PC-9 (cell line): ENCODE measurements at regions not wholly inside any gene's neighbourhood (a gene's known extent, or its start where the extent isn't known, plus 50 kb on each side); places are given as distances from the start of the nearest gene placed in this dataset.

ENCODE experiments used
- BruUV-seq: library from RNA; stranded (reverse); fragments of 400-500 nt; replicated peaks from 2 replicates; lab custom pipeline; 2021; lab: Mats Ljungman, UMichigan
- CTCF ChIA-PET: fragments of 300-600 bp; sonication (Branson Sonifier 250); formaldehyde crosslinking; loops from one replicate; lab custom pipeline; 2022; ENCODE audit warnings: antibody characterized with exemption; lab: Charles Lee
- POLR2A ChIA-PET: fragments of 300-600 bp; sonication (Branson Sonifier 250); formaldehyde crosslinking; loops from one replicate; lab custom pipeline; 2022; ENCODE audit warnings: antibody characterized with exemption; ENCODE audit not compliant: unreplicated experiment; lab: Charles Lee
- DNase-seq, 2 experiments: peaks; one replicate each; pipeline versions ENCODE4 v3.0.0 to v3.0.0-alpha.2; 2015 to 2022; ENCODE audit warnings: mixed read lengths in 1 of 2
- H2AFZ ChIP-seq: fragments of 200-600 bp; sonication (generic); 2 replicates; pipeline ENCODE4 v1.8.1; 2017; ENCODE audit warnings: antibody characterized with exemption
- H3F3A ChIP-seq: fragments of 200-600 bp; sonication (generic); 2 replicates; pipeline ENCODE4 v1.8.1; 2017; ENCODE audit warnings: antibody characterized with exemption, mild to moderate bottlenecking, low read depth; ENCODE audit not compliant: insufficient read depth
- H3K27ac ChIP-seq: fragments of 200-600 bp; sonication (generic); 2 replicates; pipeline ENCODE4 v1.6.1; 2016; ENCODE audit warnings: mixed run types
- H3K27me3 ChIP-seq: fragments of 200-600 bp; sonication (generic); 2 replicates; pipeline ENCODE4 v1.6.1; 2016; ENCODE audit warnings: low read depth, mixed run types; ENCODE audit not compliant: insufficient read depth
- H3K36me3 ChIP-seq: fragments of 200-600 bp; sonication (generic); 2 replicates; pipeline ENCODE4 v1.6.1; 2016; ENCODE audit warnings: low read depth, mixed run types
- H3K4me1 ChIP-seq: fragments of 200-600 bp; sonication (generic); replicated peaks from 2 replicates; pipeline ENCODE4 v1.6.1; 2016; ENCODE audit warnings: mixed run types; ENCODE audit not compliant: insufficient read depth
- H3K4me2 ChIP-seq: fragments of 200-600 bp; sonication (generic); 2 replicates; pipeline ENCODE4 v1.6.1; 2017; ENCODE audit warnings: mixed run types
- H3K4me3 ChIP-seq: fragments of 200-600 bp; sonication (generic); 2 replicates; pipeline ENCODE4 v1.6.1; 2016; ENCODE audit warnings: mixed run types
- H3K79me2 ChIP-seq: fragments of 200-600 bp; sonication (generic); 2 replicates; pipeline ENCODE4 v1.6.1; 2017; ENCODE audit warnings: low read depth, mixed run types
- H3K9me2 ChIP-seq: fragments of 200-600 bp; sonication (generic); 2 replicates; pipeline ENCODE4 v1.8.1; 2017; ENCODE audit warnings: mild to moderate bottlenecking; ENCODE audit not compliant: insufficient read depth
- H3K9me3 ChIP-seq: fragments of 200-600 bp; sonication (generic); 2 replicates; pipeline ENCODE4 v1.8.1; 2016; ENCODE audit warnings: low read depth; ENCODE audit not compliant: insufficient read depth
- H4K20me1 ChIP-seq: fragments of 200-600 bp; sonication (generic); 2 replicates; pipeline ENCODE4 v1.8.1; 2017; ENCODE audit not compliant: insufficient read depth
- EZH2 ChIP-seq: fragments of 200-600 bp; sonication (generic); IDR thresholded peaks from 2 replicates; pipeline ENCODE4 v1.8.0; 2017; ENCODE audit warnings: antibody characterized with exemption, low read depth
- intact Hi-C: fragments of 100-400 bp; cut with micrococcal nuclease; formaldehyde crosslinking; loops from one replicate; pipeline ENCODE4 v1.10.0; 2022; ENCODE audit not compliant: unreplicated experiment
- TF ChIP-seq, protein P1 (sequence below): fragments of 200-600 bp; sonication (generic); conservative IDR thresholded peaks from 2 replicates; pipeline ENCODE4 v1.6.1; 2017; ENCODE audit warnings: mixed run types, antibody characterized with exemption, mild to moderate bottlenecking, moderate library complexity

DNA sequence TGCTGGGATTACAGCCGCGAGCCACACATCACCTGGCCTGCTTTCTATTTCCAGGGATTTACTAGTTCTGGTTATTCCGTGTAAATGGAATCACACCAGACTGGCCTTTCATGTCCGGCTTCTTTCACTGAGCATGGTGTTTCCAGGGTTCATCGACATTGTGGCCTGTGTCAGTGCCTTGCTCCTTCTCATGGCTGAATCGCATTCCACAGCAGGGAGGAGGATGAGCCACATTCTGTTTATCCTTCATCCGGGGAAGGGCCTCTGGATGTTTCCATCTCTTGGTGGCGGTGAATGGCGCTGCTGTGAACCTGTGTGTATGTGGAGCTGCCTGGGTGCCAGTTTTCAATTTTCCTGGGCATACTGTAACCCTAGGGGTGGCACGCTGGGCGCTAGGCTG is 58.7 kb upstream of the RNU6ATAC start:
- no peaks in the 10 kb centered on the region for H3K36me3 ChIP-seq
- no TSS peak for BruUV-seq
- no peaks in the 10 kb centered on the region for H3F3A ChIP-seq
- no peak for DNase-seq
- intact Hi-C loops: no loop called here
- peaks cover 47% of the 10 kb centered on the region for H3K27me3 ChIP-seq
- POLR2A ChIA-PET: interaction anchor here (0.7 kb wide), 1 partner anchor 19 kb away, joined by 4 read pairs; no protein-coding TSS in a partner anchor
- no peak overlapping the region for H3K4me3 ChIP-seq
- TF ChIP-seq, protein P1, sequence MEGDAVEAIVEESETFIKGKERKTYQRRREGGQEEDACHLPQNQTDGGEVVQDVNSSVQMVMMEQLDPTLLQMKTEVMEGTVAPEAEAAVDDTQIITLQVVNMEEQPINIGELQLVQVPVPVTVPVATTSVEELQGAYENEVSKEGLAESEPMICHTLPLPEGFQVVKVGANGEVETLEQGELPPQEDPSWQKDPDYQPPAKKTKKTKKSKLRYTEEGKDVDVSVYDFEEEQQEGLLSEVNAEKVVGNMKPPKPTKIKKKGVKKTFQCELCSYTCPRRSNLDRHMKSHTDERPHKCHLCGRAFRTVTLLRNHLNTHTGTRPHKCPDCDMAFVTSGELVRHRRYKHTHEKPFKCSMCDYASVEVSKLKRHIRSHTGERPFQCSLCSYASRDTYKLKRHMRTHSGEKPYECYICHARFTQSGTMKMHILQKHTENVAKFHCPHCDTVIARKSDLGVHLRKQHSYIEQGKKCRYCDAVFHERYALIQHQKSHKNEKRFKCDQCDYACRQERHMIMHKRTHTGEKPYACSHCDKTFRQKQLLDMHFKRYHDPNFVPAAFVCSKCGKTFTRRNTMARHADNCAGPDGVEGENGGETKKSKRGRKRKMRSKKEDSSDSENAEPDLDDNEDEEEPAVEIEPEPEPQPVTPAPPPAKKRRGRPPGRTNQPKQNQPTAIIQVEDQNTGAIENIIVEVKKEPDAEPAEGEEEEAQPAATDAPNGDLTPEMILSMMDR: no peak
- no peak for TF ChIP-seq EZH2
- H3K27ac ChIP-seq: no peak overlapping the region
- H3K4me2 ChIP-seq: no peak overlapping the region
- no peaks in the 10 kb centered on the region for H3K4me1 ChIP-seq
- no peaks in the 10 kb centered on the region for H3K79me2 ChIP-seq
- no peaks in the 10 kb centered on the region for H3K9me3 ChIP-seq
- no peaks in the 10 kb centered on the region for H4K20me1 ChIP-seq
- no peaks in the 10 kb centered on the region for H3K9me2 ChIP-seq
- CTCF ChIA-PET: no interaction called here
- H2AFZ ChIP-seq: no peak overlapping the region

DNA sequence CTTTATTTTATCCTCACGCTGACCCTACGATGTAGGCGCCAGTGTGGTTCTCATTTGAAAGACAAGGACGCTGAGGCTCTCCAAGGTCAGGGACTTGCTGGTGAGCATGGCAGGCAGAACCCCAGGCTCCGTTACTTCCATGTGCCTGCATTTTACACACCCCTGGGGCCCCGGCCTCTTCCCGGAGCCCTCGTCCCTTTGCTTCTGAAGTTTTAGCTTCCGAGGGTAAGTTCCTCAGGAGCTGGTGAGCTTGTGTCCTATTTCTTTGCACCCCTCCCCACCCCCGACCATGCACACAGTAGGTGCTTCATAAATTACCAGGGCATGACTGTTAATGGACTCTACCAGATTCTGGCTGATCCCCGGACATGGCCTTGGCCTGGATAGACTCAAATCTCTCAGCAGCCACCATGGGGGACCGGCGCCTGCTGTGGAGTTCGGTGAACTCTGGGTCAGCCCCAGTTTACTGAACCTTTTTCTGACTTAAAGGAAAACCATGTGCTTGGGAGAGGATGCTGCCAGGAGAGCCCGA is 59.3 kb upstream of the RNU6ATAC start:
- Histone ChIP-seq H3K4me2 (no peak overlapping the region), H3F3A (no peaks in the 10 kb centered on the region), H3K79me2 (no peaks in the 10 kb centered on the region), H3K4me3 (no peak overlapping the region), H3K27ac (no peak overlapping the region), H3K9me3 (no peaks in the 10 kb centered on the region), H3K27me3 (peaks cover 52% of the 10 kb centered on the region), H3K9me2 (no peaks in the 10 kb centered on the region), H3K4me1 (no peaks in the 10 kb centered on the region), H3K36me3 (no peaks in the 10 kb centered on the region), H4K20me1 (no peaks in the 10 kb centered on the region), H2AFZ (no peak overlapping the region)
- CTCF ChIA-PET: no interaction called here
- no peak for TF ChIP-seq EZH2
- TF ChIP-seq, protein P1: no peak
- DNase-seq: no peak
- no TSS peak for BruUV-seq
- intact Hi-C loops: no loop called here
- POLR2A ChIA-PET: interaction anchor here (0.7 kb wide), 1 partner anchor 19 kb away, joined by 4 read pairs; no protein-coding TSS in a partner anchor

DNA sequence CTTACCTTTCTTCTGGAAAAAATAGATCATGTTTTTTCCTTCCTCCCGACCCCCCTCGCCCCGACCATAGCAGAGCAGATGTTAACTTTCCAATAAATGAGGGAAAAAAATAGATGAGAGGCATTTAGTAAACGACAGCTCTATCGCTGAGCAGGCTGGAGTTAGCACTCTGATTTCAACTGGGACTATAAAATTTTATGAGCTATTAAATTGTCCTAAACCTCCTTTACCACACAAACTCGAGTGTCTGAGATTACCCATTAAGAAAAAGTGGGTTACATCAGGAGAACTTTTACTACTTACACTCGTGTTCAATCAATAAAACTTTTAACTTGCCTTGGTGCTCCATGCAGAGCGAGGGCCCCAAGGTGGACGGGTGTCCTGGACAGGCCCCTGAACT is 59.8 kb upstream of the RNU6ATAC start:
- ChIA-PET POLR2A (no interaction called here), CTCF (no interaction called here)
- no peak for DNase-seq
- intact Hi-C loops: no loop called here
- Histone ChIP-seq H3K9me2 (no peaks in the 10 kb centered on the region), H3K27ac (no peak overlapping the region), H4K20me1 (no peaks in the 10 kb centered on the region), H3K79me2 (no peaks in the 10 kb centered on the region), H3K9me3 (no peaks in the 10 kb centered on the region), H3K4me2 (no peak overlapping the region), H3K27me3 (peaks cover 57% of the 10 kb centered on the region), H3K4me3 (no peak overlapping the region), H2AFZ (no peak overlapping the region), H3K4me1 (no peaks in the 10 kb centered on the region), H3K36me3 (no peaks in the 10 kb centered on the region), H3F3A (no peaks in the 10 kb centered on the region)
- no peak for TF ChIP-seq EZH2
- TF ChIP-seq, protein P1: no peak
- BruUV-seq: no TSS peak
